ENCODE measurements at regions not wholly inside any gene's neighbourhood (a gene's known extent, or its start where the extent isn't known, plus 50 kb on each side); places are given as distances from the start of the nearest gene placed in this dataset.

DNA sequence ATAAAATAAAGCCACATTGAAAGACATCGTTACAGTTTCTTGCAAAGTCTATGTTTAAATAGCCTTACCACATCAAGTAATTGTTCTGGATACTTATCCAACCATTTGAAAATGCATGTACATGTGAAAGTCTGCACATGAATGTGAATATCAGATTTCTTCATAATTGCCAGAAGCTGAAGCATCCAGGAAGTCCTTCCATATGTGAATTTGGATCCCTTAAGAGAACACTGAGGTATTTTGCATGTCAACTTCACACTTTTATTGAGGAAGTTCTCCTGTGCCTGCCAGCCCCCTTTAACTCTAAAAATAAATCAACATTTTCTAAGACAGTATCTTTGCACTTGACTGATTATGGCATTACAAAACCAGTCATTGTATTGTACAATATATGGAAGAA lies 1103.5 kb upstream of the ADGRL3 start:
- 0% methylated on average over 1 of the region's 1 CpG for WGBS, 4 donors
- Histone ChIP-seq H3K36me3 (replicated peaks in 1 of 2) (no peaks in the 10 kb centered on the region), H3K27me3 (no peaks in the 10 kb centered on the region), H3K27ac (no peak overlapping the region), H3K4me1 (replicated peaks in 1 of 2) (no peaks in the 10 kb centered on the region), H3K4me3 (no peak overlapping the region), H3K9me3 (replicated peaks in 1 of 3) (no peaks in the 10 kb centered on the region)
- TF ChIP-seq, protein P1, sequence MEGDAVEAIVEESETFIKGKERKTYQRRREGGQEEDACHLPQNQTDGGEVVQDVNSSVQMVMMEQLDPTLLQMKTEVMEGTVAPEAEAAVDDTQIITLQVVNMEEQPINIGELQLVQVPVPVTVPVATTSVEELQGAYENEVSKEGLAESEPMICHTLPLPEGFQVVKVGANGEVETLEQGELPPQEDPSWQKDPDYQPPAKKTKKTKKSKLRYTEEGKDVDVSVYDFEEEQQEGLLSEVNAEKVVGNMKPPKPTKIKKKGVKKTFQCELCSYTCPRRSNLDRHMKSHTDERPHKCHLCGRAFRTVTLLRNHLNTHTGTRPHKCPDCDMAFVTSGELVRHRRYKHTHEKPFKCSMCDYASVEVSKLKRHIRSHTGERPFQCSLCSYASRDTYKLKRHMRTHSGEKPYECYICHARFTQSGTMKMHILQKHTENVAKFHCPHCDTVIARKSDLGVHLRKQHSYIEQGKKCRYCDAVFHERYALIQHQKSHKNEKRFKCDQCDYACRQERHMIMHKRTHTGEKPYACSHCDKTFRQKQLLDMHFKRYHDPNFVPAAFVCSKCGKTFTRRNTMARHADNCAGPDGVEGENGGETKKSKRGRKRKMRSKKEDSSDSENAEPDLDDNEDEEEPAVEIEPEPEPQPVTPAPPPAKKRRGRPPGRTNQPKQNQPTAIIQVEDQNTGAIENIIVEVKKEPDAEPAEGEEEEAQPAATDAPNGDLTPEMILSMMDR (IDR thresholded peaks at IDR 0.05), result no peak
- TF ChIP-seq POLR2A (IDR thresholded peaks at IDR 0.05), result no peak
- intact Hi-C loops (cut with DNase I), result no loop called here
- no peak for DNase-seq

- Histone ChIP-seq H3K27me3 (no peaks in the 10 kb centered on the region), H3K4me3 (no peak overlapping the region), H3K9me3 (replicated peaks in 1 of 3) (no peaks in the 10 kb centered on the region), H3K4me1 (replicated peaks in 1 of 2) (no peaks in the 10 kb centered on the region), H3K36me3 (replicated peaks in 1 of 2) (no peaks in the 10 kb centered on the region), H3K27ac (no peak overlapping the region)
- DNase-seq, result no peak
- WGBS, 4 donors, result 79 to 89% (median 86%) methylated on average over 3 of the region's 3 CpGs
- intact Hi-C loops (cut with DNase I), result no loop called here
- no peak for TF ChIP-seq POLR2A (IDR thresholded peaks at IDR 0.05)
- TF ChIP-seq, protein P1 (IDR thresholded peaks at IDR 0.05), result no peak
Measured at GRCh38 chr4:60116592-60116991, 1083.5 kb upstream of the ADGRL3 start.

GRCh38 chr4:60117726-60118323 lies 1082.3 kb upstream of the ADGRL3 start:
- Histone ChIP-seq H3K4me1 (replicated peaks in 1 of 2) (no peaks in the 10 kb centered on the region), H3K27me3 (no peaks in the 10 kb centered on the region), H3K27ac (no peak overlapping the region), H3K36me3 (replicated peaks in 1 of 2) (no peaks in the 10 kb centered on the region), H3K9me3 (replicated peaks in 1 of 3) (no peaks in the 10 kb centered on the region), H3K4me3 (no peak overlapping the region)
- 77 to 86% (median 82%) methylated on average over 3 of the region's 3 CpGs for WGBS, 4 donors
- TF ChIP-seq POLR2A (IDR thresholded peaks at IDR 0.05), result no peak
- TF ChIP-seq, protein P1 (IDR thresholded peaks at IDR 0.05), result no peak
- DNase-seq, result no peak
- intact Hi-C loops (cut with DNase I), result no loop called here

DNA sequence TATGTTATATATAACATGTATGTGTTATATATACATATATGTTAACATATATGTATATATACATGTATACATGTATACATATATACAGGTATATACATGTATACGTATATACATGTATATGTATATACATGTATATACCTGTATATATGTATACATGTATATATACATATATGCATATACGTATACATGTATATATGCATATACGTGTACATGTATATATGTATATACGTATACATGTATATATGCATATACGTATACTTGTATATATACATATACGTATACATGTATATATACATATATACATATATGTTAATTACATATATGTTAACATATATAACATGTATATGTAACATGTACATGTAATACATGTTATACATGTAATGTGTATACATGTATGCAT lies 1077.3 kb upstream of the ADGRL3 start:
- Histone ChIP-seq H3K36me3 (replicated peaks in 1 of 2) (no peaks in the 10 kb centered on the region), H3K9me3 (replicated peaks in 1 of 3) (no peaks in the 10 kb centered on the region), H3K4me1 (replicated peaks in 1 of 2) (no peaks in the 10 kb centered on the region), H3K4me3 (no peak overlapping the region), H3K27me3 (no peaks in the 10 kb centered on the region), H3K27ac (no peak overlapping the region)
- 91 to 96% (median 95%) methylated on average over 6 of the region's 6 CpGs for WGBS, 4 donors
- intact Hi-C loops (cut with DNase I), result no loop called here
- TF ChIP-seq, protein P1 (IDR thresholded peaks at IDR 0.05), result no peak
- TF ChIP-seq POLR2A (IDR thresholded peaks at IDR 0.05), result no peak
- DNase-seq, result no peak
